Upper lobe of right lung (tissue), 1 donor: ENCODE measurements at regions not wholly inside any gene's neighbourhood (a gene's known extent, or its start where the extent isn't known, plus 50 kb on each side); places are given as distances from the start of the nearest gene placed in this dataset.

Experiments used
- ATAC-seq: fragments of 200-7000 bp; cut with Tn5 transposase; one replicate; pipeline ENCODE4 v1.9.1; 2020; ENCODE audit warnings: mild to moderate bottlenecking, moderate library complexity
- DNase-seq: peaks from one replicate; pipeline ENCODE4 v3.0.0-alpha.2; 2020
- H3K27ac ChIP-seq: fragments of 200-600 bp; one replicate; pipeline ENCODE4 v1.8.0; 2022
- H3K27me3 ChIP-seq: fragments of 200-600 bp; one replicate; pipeline ENCODE4 v1.8.0; 2022; ENCODE audit warnings: mild to moderate bottlenecking
- H3K36me3 ChIP-seq: fragments of 200-600 bp; one replicate; pipeline ENCODE4 v1.8.0; 2022
- H3K4me1 ChIP-seq: fragments of 200-600 bp; one replicate; pipeline ENCODE4 v1.8.0; 2022
- H3K4me3 ChIP-seq: fragments of 200-600 bp; one replicate; pipeline ENCODE4 v1.8.0; 2022; ENCODE audit warnings: mild to moderate bottlenecking
- H3K9me3 ChIP-seq: fragments of 200-600 bp; one replicate; pipeline ENCODE4 v1.8.0; 2022
- intact Hi-C: fragments of 100-400 bp; cut with DNase I; formaldehyde crosslinking; loops from one replicate; pipeline ENCODE4 v1.11.0; 2022
- TF ChIP-seq, protein P1 (sequence below): fragments of 200-600 bp; IDR thresholded peaks from one replicate; pipeline ENCODE4 v1.8.0; 2022; ENCODE audit warnings: antibody characterized with exemption
- donor health status: DM: no; HTN: yes; CAD: no; lungs with severe emphysema.

DNA sequence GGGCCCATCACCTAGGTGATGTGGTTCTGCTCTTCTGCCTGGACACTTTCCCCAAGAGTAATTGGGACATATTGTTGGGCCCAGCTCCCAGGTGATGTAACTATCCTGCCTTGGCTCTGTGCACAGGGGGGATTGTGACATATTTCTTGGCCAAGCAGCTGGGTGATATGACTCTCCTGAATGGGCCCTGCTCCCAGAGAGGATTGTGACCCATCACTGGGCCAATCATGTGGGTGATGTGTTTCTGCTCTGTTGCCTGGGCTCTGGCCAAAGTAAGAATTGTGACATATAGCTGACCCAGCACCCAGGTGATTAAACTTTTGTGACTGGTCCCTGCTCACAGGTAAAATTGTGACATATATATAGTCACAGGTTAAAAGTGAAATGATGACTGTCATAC, 1904.9 kb downstream of the TP53TG3F start:
- H3K36me3 ChIP-seq: no peaks in the 10 kb centered on the region
- TF ChIP-seq, protein P1, sequence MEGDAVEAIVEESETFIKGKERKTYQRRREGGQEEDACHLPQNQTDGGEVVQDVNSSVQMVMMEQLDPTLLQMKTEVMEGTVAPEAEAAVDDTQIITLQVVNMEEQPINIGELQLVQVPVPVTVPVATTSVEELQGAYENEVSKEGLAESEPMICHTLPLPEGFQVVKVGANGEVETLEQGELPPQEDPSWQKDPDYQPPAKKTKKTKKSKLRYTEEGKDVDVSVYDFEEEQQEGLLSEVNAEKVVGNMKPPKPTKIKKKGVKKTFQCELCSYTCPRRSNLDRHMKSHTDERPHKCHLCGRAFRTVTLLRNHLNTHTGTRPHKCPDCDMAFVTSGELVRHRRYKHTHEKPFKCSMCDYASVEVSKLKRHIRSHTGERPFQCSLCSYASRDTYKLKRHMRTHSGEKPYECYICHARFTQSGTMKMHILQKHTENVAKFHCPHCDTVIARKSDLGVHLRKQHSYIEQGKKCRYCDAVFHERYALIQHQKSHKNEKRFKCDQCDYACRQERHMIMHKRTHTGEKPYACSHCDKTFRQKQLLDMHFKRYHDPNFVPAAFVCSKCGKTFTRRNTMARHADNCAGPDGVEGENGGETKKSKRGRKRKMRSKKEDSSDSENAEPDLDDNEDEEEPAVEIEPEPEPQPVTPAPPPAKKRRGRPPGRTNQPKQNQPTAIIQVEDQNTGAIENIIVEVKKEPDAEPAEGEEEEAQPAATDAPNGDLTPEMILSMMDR: no peak
- no peaks in the 10 kb centered on the region for H3K9me3 ChIP-seq
- DNase-seq (no peak), ATAC-seq (no peak)
- intact Hi-C loops: no loop called here
- no peak overlapping the region for H3K27ac ChIP-seq
- H3K4me3 ChIP-seq: no peak overlapping the region
- H3K4me1 ChIP-seq: no peaks in the 10 kb centered on the region
- no peaks in the 10 kb centered on the region for H3K27me3 ChIP-seq

DNA sequence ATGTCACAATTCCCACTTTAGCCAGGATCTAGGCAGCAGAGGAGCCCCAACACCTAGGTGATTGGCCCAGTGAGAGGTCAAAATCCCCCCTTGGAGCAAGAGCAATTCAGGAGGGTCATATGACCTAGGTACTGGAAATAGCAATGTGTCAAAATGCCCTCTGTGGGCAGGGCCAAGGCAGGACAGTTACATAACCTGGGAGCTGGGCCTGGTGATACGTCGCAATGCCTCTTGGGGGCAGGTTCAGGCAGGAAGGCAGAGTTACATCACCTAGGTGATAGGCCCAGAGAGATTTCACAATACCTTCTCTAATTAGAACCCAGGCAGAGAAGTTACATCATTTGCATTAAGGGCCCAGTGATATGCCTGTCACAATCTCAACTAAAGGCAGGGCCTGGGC, 1906.3 kb downstream of the TP53TG3F start:
- H3K27ac ChIP-seq: no peak overlapping the region
- TF ChIP-seq, protein P1: no peak
- no peaks in the 10 kb centered on the region for H3K36me3 ChIP-seq
- no peaks in the 10 kb centered on the region for H3K4me1 ChIP-seq
- no peaks in the 10 kb centered on the region for H3K27me3 ChIP-seq
- intact Hi-C loops: no loop called here
- H3K4me3 ChIP-seq: no peak overlapping the region
- no peaks in the 10 kb centered on the region for H3K9me3 ChIP-seq
- ATAC-seq (peak; percentile 32), DNase-seq (no peak)

DNA sequence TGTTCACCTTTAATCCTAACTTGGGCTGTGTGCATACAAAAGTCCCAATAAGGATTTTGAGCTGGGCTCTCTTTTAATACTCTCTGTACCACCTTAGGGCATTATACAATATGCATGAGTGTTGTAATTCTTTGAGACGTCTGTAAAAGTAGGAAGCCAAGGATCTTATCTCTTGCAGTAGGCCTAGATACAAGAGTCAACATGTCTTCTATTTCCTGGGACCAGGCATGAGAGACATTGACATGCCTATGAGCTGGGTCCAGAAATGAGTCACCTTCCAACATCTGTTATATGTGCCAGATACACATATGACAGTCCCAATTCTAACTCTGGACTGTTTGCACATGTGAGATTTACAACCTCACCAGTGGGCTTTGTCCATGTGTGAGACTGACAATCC, 1911.2 kb downstream of the TP53TG3F start:
- no peak overlapping the region for H3K4me3 ChIP-seq
- no peaks in the 10 kb centered on the region for H3K4me1 ChIP-seq
- H3K36me3 ChIP-seq: no peaks in the 10 kb centered on the region
- TF ChIP-seq, protein P1: no peak
- DNase-seq: no peak
- no peak overlapping the region for H3K27ac ChIP-seq
- no peaks in the 10 kb centered on the region for H3K27me3 ChIP-seq
- ATAC-seq: no peak
- H3K9me3 ChIP-seq: no peaks in the 10 kb centered on the region
- intact Hi-C loops: no loop called here

DNA sequence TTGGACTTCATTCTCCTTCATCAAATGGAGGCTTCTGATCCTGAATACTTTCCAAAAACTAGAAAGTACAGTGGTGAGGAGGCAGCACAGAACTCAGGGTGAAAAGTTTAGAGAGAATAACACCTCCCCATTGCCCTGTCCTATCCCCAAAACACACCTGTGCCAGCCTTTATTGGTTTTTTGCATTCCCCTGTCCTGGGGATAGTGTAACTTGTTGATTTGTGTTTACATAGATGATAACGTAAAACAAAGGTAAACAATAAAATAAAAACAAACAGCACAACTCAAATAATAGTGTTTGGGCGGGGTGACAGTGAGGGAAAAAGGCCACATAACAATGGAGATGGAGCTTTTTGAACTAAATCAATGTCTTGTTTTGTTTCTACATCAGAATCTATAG, 1917.7 kb downstream of the TP53TG3F start:
- intact Hi-C loops: no loop called here
- no peak overlapping the region for H3K4me3 ChIP-seq

DNA sequence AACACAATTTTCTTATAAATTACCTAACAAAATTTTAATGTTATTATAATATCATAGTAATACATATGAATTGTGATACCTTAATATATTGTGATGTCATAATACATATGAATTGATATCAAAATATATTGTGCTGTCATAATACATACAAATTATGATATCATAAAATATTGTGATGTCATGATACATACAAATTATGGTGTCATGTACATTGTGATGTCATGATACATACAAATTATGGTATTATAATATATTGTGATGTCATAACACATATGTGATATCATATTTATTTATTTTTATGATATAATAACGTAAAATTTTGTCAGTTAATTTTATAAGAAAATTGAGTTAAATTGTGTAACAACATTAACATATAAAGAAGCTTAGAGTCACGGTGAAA, 1927.2 kb downstream of the TP53TG3F start:
- Histone ChIP-seq H3K27me3 (no peaks in the 10 kb centered on the region), H3K4me1 (no peaks in the 10 kb centered on the region), H3K27ac (no peak overlapping the region), H3K36me3 (no peaks in the 10 kb centered on the region), H3K9me3 (no peaks in the 10 kb centered on the region), H3K4me3 (no peak overlapping the region)
- DNase-seq (no peak), ATAC-seq (no peak)
- intact Hi-C loops: no loop called here
- TF ChIP-seq, protein P1: no peak

More for the DNA sequence above, 1917.7 kb downstream of the TP53TG3F start:
- H3K27me3 ChIP-seq: no peaks in the 10 kb centered on the region
- H3K27ac ChIP-seq: no peak overlapping the region
- TF ChIP-seq, protein P1: no peak
- H3K36me3 ChIP-seq: no peaks in the 10 kb centered on the region
- H3K9me3 ChIP-seq: no peaks in the 10 kb centered on the region
- ATAC-seq (no peak), DNase-seq (no peak)
- no peaks in the 10 kb centered on the region for H3K4me1 ChIP-seq

DNA sequence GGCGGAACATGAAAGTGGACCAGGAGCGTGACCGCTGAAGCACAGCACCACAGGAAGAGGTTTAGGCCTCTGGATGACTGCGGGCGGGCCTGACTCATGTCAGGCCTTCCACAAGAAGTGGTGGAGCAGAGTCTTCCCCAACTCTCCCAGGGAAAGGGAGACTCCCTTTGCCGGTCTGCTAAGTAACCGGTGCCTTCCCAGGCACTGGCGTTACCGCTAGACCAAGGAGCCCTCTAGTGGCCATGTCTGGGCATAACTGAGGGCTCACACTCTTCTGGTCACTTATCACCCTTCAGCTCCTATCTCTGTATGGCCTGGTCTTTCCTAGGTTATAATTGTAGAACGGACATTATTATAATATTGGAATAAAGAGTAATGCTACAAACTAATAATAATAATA, 1931.9 kb downstream of the TP53TG3F start:
- H3K4me3 ChIP-seq: no peak overlapping the region
- DNase-seq: no peak
- intact Hi-C loops: no loop called here
- no peaks in the 10 kb centered on the region for H3K36me3 ChIP-seq
- ATAC-seq: peak; percentile 55
- no peaks in the 10 kb centered on the region for H3K27me3 ChIP-seq
- H3K4me1 ChIP-seq: no peaks in the 10 kb centered on the region
- no peaks in the 10 kb centered on the region for H3K9me3 ChIP-seq
- TF ChIP-seq, protein P1: peak; percentile 56
- H3K27ac ChIP-seq: no peak overlapping the region
